Activated naive CD8-positive, alpha-beta T cell treated with anti-CD3 and anti-CD28 coated beads, Interleukin-2, amount 50 U/mL, for 16 hours (primary cell): ENCODE measurements at regions not wholly inside any gene's neighbourhood (a gene's known extent, or its start where the extent isn't known, plus 50 kb on each side); places are given as distances from the start of the nearest gene placed in this dataset.

Source experiments
- DNase-seq: peaks from one replicate; pipeline ENCODE4 v3.0.0-alpha.2; 2020; ENCODE audit warnings: low read depth, low spot score

GRCh38 chr2:121018136-121019061 lies 266.6 kb downstream of the TFCP2L1 start:
- DNase-seq = no peak

- DNase-seq = no peak
These were observed 265.9 kb downstream of the TFCP2L1 start for GRCh38 chr2:121019071-121019470.

- DNase-seq = no peak
These were observed 265.2 kb downstream of the TFCP2L1 start for GRCh38 chr2:121019756-121020155.

- DNase-seq = no peak
These were observed 263.3 kb downstream of the TFCP2L1 start for GRCh38 chr2:121021685-121022084.

- no peak for DNase-seq
These were observed 256.4 kb downstream of the TFCP2L1 start for GRCh38 chr2:121028577-121028976.

- DNase-seq = no peak
These were observed 254.5 kb downstream of the TFCP2L1 start for GRCh38 chr2:121030523-121030922.

GRCh38 chr2:121031568-121032340 lies 253.2 kb downstream of the TFCP2L1 start:
- no peak for DNase-seq

- no peak for DNase-seq
These were observed 251.5 kb downstream of the TFCP2L1 start for GRCh38 chr2:121033461-121033996.

GRCh38 chr2:121034551-121034950 lies 250.5 kb downstream of the TFCP2L1 start:
- no peak for DNase-seq

GRCh38 chr2:121036226-121036692 lies 248.7 kb downstream of the TFCP2L1 start:
- no peak for DNase-seq

GRCh38 chr2:121037480-121037879 lies 247.5 kb downstream of the TFCP2L1 start:
- no peak for DNase-seq

- DNase-seq = no peak
These were observed 247.0 kb downstream of the TFCP2L1 start for GRCh38 chr2:121038031-121038430.

- DNase-seq = no peak
These were observed 246.6 kb downstream of the TFCP2L1 start for GRCh38 chr2:121038431-121038830.

GRCh38 chr2:121038891-121039616 lies 245.9 kb downstream of the TFCP2L1 start:
- DNase-seq = no peak

- no peak for DNase-seq
These were observed 245.3 kb downstream of the TFCP2L1 start for GRCh38 chr2:121039679-121040078.

- no peak for DNase-seq
These were observed 243.5 kb downstream of the TFCP2L1 start for GRCh38 chr2:121041516-121041915.

GRCh38 chr2:121043061-121043826 lies 241.8 kb downstream of the TFCP2L1 start:
- DNase-seq = no peak

- no peak for DNase-seq
These were observed 241.2 kb downstream of the TFCP2L1 start for GRCh38 chr2:121043827-121044222.

- no peak for DNase-seq
These were observed 240.6 kb downstream of the TFCP2L1 start for GRCh38 chr2:121044412-121044811.

GRCh38 chr2:121045245-121045644 lies 239.8 kb downstream of the TFCP2L1 start:
- no peak for DNase-seq

GRCh38 chr2:121046335-121046734 lies 238.7 kb downstream of the TFCP2L1 start:
- no peak for DNase-seq
